Astrocyte (in vitro differentiated cells and primary cell): ENCODE measurements at regions not wholly inside any gene's neighbourhood (a gene's known extent, or its start where the extent isn't known, plus 50 kb on each side); places are given as distances from the start of the nearest gene placed in this dataset.

Experiments used
- CTCF ChIP-seq: IDR thresholded peaks from 2 replicates; pipeline ENCODE4 v1.5.1; 2011; ENCODE audit warnings: low read depth, mild to moderate bottlenecking, inconsistent platforms, low read length, moderate library complexity; ENCODE audit not compliant: insufficient read depth
- EZH2 ChIP-seq: IDR thresholded peaks from 2 replicates; pipeline ENCODE4 v1.6.1; 2012; ENCODE audit warnings: mild to moderate bottlenecking, low read length, inconsistent platforms; ENCODE audit not compliant: insufficient read depth

GRCh38 chr12:116656306-116656705 lies 81.6 kb downstream of the SPRING1 start:
- TF ChIP-seq CTCF (no peak), EZH2 (no peak)
